ENCODE measurements at regions not wholly inside any gene's neighbourhood (a gene's known extent, or its start where the extent isn't known, plus 50 kb on each side); places are given as distances from the start of the nearest gene placed in this dataset.

DNA sequence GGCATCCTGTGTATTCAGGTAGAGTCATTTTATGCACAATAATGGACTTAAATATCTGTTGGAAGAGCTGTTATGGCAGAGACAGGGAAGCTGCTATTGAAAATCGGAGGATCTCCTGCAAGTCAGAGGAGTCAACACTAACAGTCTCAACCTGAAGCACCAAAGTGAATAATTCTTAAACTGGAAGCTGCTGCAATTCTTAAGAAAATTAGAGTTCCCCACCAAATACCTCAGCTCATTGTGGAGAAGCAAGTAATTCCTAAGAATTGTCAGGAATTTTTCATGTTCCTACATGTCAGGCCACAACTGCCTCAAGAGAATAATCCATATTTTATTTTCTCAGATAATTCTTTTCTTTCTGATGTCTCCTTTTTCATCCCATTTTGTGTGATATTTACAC is 892.6 kb upstream of the LCORL start:
- TF ChIP-seq EP300 (IDR thresholded peaks at IDR 0.05): no peak
- TF ChIP-seq POLR2A (IDR thresholded peaks at IDR 0.05): no peak
- TF ChIP-seq, protein P1, sequence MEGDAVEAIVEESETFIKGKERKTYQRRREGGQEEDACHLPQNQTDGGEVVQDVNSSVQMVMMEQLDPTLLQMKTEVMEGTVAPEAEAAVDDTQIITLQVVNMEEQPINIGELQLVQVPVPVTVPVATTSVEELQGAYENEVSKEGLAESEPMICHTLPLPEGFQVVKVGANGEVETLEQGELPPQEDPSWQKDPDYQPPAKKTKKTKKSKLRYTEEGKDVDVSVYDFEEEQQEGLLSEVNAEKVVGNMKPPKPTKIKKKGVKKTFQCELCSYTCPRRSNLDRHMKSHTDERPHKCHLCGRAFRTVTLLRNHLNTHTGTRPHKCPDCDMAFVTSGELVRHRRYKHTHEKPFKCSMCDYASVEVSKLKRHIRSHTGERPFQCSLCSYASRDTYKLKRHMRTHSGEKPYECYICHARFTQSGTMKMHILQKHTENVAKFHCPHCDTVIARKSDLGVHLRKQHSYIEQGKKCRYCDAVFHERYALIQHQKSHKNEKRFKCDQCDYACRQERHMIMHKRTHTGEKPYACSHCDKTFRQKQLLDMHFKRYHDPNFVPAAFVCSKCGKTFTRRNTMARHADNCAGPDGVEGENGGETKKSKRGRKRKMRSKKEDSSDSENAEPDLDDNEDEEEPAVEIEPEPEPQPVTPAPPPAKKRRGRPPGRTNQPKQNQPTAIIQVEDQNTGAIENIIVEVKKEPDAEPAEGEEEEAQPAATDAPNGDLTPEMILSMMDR (IDR thresholded peaks at IDR 0.05): no peak
- no peak for TF ChIP-seq POLR2AphosphoS5 (IDR thresholded peaks at IDR 0.05)
- H3K36me3 ChIP-seq: no peaks in the 10 kb centered on the region
- 89 to 94% (median 91%) methylated on average over 1 of the region's 1 CpG for WGBS, 5 donors
- H3K4me1 ChIP-seq: peaks cover 0 to 4% (median 0%) of the 10 kb centered on the region in 4 donors
- no peaks in the 10 kb centered on the region for H3K27me3 ChIP-seq
- H3K27ac ChIP-seq: no peak overlapping the region
- H3K9me3 ChIP-seq: peaks cover 0 to 18% (median 9%) of the 10 kb centered on the region in 4 donors
- no peak for DNase-seq
- intact Hi-C loops (cut with DNase I; ENCODE audit: low total_unique reads): no loop called here
- no peak overlapping the region for H3K4me3 ChIP-seq

DNA sequence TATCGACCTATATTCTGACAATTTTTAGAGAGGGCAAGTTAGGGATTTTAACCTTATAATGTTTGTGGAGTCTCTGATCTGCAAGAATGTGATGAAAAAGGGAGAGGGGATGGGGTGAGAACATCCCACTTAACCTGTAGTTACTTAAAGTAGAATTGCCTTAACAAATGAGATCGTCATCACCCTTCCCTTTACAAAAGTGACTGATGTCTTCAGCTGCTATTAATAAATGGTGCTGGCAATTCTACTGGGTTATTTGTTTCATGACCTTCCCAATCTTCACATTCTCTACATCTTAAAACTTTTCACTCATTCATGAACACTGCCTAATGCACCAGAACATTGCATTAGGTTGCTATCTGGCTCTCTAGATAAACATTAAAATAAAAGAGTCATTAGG is 873.4 kb upstream of the LCORL start:
- no peaks in the 10 kb centered on the region for H3K36me3 ChIP-seq
- H3K9me3 ChIP-seq: no peaks in the 10 kb centered on the region
- no peak overlapping the region for H3K4me3 ChIP-seq
- intact Hi-C loops (cut with DNase I; ENCODE audit: low total_unique reads): no loop called here
- TF ChIP-seq POLR2A (IDR thresholded peaks at IDR 0.05) (no peak), EP300 (IDR thresholded peaks at IDR 0.05) (no peak), POLR2AphosphoS5 (IDR thresholded peaks at IDR 0.05) (no peak)
- TF ChIP-seq, protein P1 (IDR thresholded peaks at IDR 0.05): no peak
- no peak overlapping the region for H3K27ac ChIP-seq
- 42 to 69% (median 54%) methylated on average over 2 of the region's 2 CpGs for WGBS, 5 donors
- no peak for DNase-seq
- no peaks in the 10 kb centered on the region for H3K27me3 ChIP-seq
- no peaks in the 10 kb centered on the region for H3K4me1 ChIP-seq

- Histone ChIP-seq H3K4me1 (peaks cover 0 to 4% (median 0%) of the 10 kb centered on the region in 4 donors), H3K27ac (no peak overlapping the region), H3K9me3 (no peaks in the 10 kb centered on the region), H3K4me3 (no peak overlapping the region), H3K27me3 (no peaks in the 10 kb centered on the region), H3K36me3 (no peaks in the 10 kb centered on the region)
- peak in 1 of 2 donors; percentile 27 for DNase-seq
- TF ChIP-seq POLR2A (IDR thresholded peaks at IDR 0.05) (no peak), POLR2AphosphoS5 (IDR thresholded peaks at IDR 0.05) (no peak), EP300 (IDR thresholded peaks at IDR 0.05) (no peak)
- TF ChIP-seq, protein P1 (IDR thresholded peaks at IDR 0.05): no peak
- 63 to 75% (median 68%) methylated on average over 3 of the region's 3 CpGs for WGBS, 5 donors
- intact Hi-C loops (cut with DNase I; ENCODE audit: low total_unique reads): no loop called here
These were observed 860.9 kb upstream of the LCORL start for GRCh38 chr4:18882468-18882867.

DNA sequence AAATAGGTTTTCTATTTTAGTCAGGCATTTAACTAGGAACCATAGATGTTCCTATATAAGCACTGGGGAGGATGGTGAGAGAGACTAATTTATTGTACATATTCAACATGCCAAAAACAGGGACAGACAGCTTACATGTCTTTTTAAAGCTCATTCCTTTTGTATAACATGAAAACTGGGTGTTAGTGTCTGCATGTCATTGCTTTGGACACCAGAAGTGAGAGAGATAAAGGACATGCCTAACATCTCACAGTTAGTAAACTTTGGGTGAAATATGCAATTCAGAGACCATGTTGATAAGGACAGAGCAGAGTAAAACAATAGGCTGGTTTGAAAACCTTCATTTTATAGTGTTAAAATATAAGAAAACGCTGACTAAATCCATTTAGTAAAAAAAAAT is 860.0 kb upstream of the LCORL start:
- intact Hi-C loops (cut with DNase I; ENCODE audit: low total_unique reads): no loop called here

More for the DNA sequence above, 860.0 kb upstream of the LCORL start:
- DNase-seq: no peak
- no peak overlapping the region for H3K27ac ChIP-seq
- TF ChIP-seq, protein P1 (IDR thresholded peaks at IDR 0.05): no peak
- TF ChIP-seq POLR2AphosphoS5 (IDR thresholded peaks at IDR 0.05): no peak
- no peak for TF ChIP-seq EP300 (IDR thresholded peaks at IDR 0.05)
- no peak for TF ChIP-seq POLR2A (IDR thresholded peaks at IDR 0.05)
- no peaks in the 10 kb centered on the region for H3K27me3 ChIP-seq
- no peaks in the 10 kb centered on the region for H3K36me3 ChIP-seq
- 64 to 88% (median 71%) methylated on average over 1 of the region's 1 CpG for WGBS, 5 donors
- no peak overlapping the region for H3K4me3 ChIP-seq
- peaks cover 0 to 4% (median 0%) of the 10 kb centered on the region in 4 donors for H3K4me1 ChIP-seq
- H3K9me3 ChIP-seq: no peaks in the 10 kb centered on the region
